ENCODE measurements at regions not wholly inside any gene's neighbourhood (a gene's known extent, or its start where the extent isn't known, plus 50 kb on each side); places are given as distances from the start of the nearest gene placed in this dataset.

GRCh38 chr15:97473627-97474026 lies 486.9 kb upstream of the ARRDC4 start:
- no peak for DNase-seq (ENCODE audit: low read depth in 2 of 2)

GRCh38 chr15:97479957-97480356 lies 480.5 kb upstream of the ARRDC4 start:
- no peak for DNase-seq (ENCODE audit: low read depth in 2 of 2)

- no peak for DNase-seq (ENCODE audit: low read depth in 2 of 2)
Observed at GRCh38 chr15:97482521-97482920, 478.0 kb upstream of the ARRDC4 start.

GRCh38 chr15:97483232-97483631 lies 477.3 kb upstream of the ARRDC4 start:
- DNase-seq (ENCODE audit: low read depth in 2 of 2) = no peak

GRCh38 chr15:97490429-97490828 lies 470.1 kb upstream of the ARRDC4 start:
- no peak for DNase-seq (ENCODE audit: low read depth in 2 of 2)

- DNase-seq (ENCODE audit: low read depth in 2 of 2) = no peak
Observed at GRCh38 chr15:97501291-97501690, 459.2 kb upstream of the ARRDC4 start.

- no peak for DNase-seq (ENCODE audit: low read depth in 2 of 2)
Observed at GRCh38 chr15:97502038-97502437, 458.5 kb upstream of the ARRDC4 start.

- no peak for DNase-seq (ENCODE audit: low read depth in 2 of 2)
Observed at GRCh38 chr15:97504031-97504792, 456.3 kb upstream of the ARRDC4 start.

- DNase-seq (ENCODE audit: low read depth in 2 of 2) = no peak
Observed at GRCh38 chr15:97517737-97518136, 442.8 kb upstream of the ARRDC4 start.

- DNase-seq (ENCODE audit: low read depth in 2 of 2) = no peak
Observed at GRCh38 chr15:97520689-97521088, 439.8 kb upstream of the ARRDC4 start.

- no peak for DNase-seq (ENCODE audit: low read depth in 2 of 2)
Observed at GRCh38 chr15:97521381-97522285, 438.9 kb upstream of the ARRDC4 start.

GRCh38 chr15:97522347-97522746 lies 438.2 kb upstream of the ARRDC4 start:
- DNase-seq (ENCODE audit: low read depth in 2 of 2) = no peak

GRCh38 chr15:97525809-97526208 lies 434.7 kb upstream of the ARRDC4 start:
- DNase-seq (ENCODE audit: low read depth in 2 of 2) = no peak

- DNase-seq (ENCODE audit: low read depth in 2 of 2) = no peak
Observed at GRCh38 chr15:97528238-97528637, 432.3 kb upstream of the ARRDC4 start.

- DNase-seq (ENCODE audit: low read depth in 2 of 2) = no peak
Observed at GRCh38 chr15:97545799-97546198, 414.7 kb upstream of the ARRDC4 start.

- no peak for DNase-seq (ENCODE audit: low read depth in 2 of 2)
Observed at GRCh38 chr15:97547381-97547780, 413.1 kb upstream of the ARRDC4 start.

- no peak for DNase-seq (ENCODE audit: low read depth in 2 of 2)
Observed at GRCh38 chr15:97561529-97561928, 399.0 kb upstream of the ARRDC4 start.

- no peak for DNase-seq (ENCODE audit: low read depth in 2 of 2)
Observed at GRCh38 chr15:97563516-97563915, 397.0 kb upstream of the ARRDC4 start.

- DNase-seq (ENCODE audit: low read depth in 2 of 2) = no peak
Observed at GRCh38 chr15:97566961-97567360, 393.5 kb upstream of the ARRDC4 start.

GRCh38 chr15:97567411-97567810 lies 393.1 kb upstream of the ARRDC4 start:
- DNase-seq (ENCODE audit: low read depth in 2 of 2) = no peak

GRCh38 chr15:97576929-97577645 lies 383.4 kb upstream of the ARRDC4 start:
- no peak for DNase-seq (ENCODE audit: low read depth in 2 of 2)

GRCh38 chr15:97585408-97585807 lies 375.1 kb upstream of the ARRDC4 start:
- DNase-seq (ENCODE audit: low read depth in 2 of 2) = no peak
